ENCODE measurements at regions not wholly inside any gene's neighbourhood (a gene's known extent, or its start where the extent isn't known, plus 50 kb on each side); places are given as distances from the start of the nearest gene placed in this dataset.

GRCh38 chr5:34503379-34504253, 152.5 kb upstream of the RAI14 start:
- no peak for DNase-seq
- Mint-ChIP-seq H3K9me3 (no peaks in the 10 kb centered on the region), H3K4me1 (ENCODE audit: low read depth) (peaks cover 10% of the 10 kb centered on the region), H3K27me3 (ENCODE audit: low read depth) (peaks cover 70% of the 10 kb centered on the region), H3K4me3 (no peak overlapping the region), H3K36me3 (ENCODE audit: insufficient read depth in 2 of 2) (no peaks in the 10 kb centered on the region), H3K27ac (no peak overlapping the region)
- ATAC-seq (replicated peaks in 1 of 2) = no peak

GRCh38 chr5:34504967-34505366, 151.2 kb upstream of the RAI14 start:
- no peak overlapping the region for H3K27ac Mint-ChIP-seq
- H3K9me3 Mint-ChIP-seq = no peaks in the 10 kb centered on the region
- no peaks in the 10 kb centered on the region for H3K4me1 Mint-ChIP-seq (ENCODE audit: low read depth)
- H3K36me3 Mint-ChIP-seq (ENCODE audit: insufficient read depth in 2 of 2) = no peaks in the 10 kb centered on the region
- DNase-seq (no peak), ATAC-seq (replicated peaks in 1 of 2) (no peak)
- H3K27me3 Mint-ChIP-seq (ENCODE audit: low read depth) = peaks cover 82% of the 10 kb centered on the region
- H3K4me3 Mint-ChIP-seq = no peak overlapping the region

GRCh38 chr5:34505731-34506130, 150.4 kb upstream of the RAI14 start:
- DNase-seq (no peak), ATAC-seq (replicated peaks in 1 of 2) (no peak)
- H3K9me3 Mint-ChIP-seq = no peaks in the 10 kb centered on the region
- no peak overlapping the region for H3K27ac Mint-ChIP-seq
- H3K4me1 Mint-ChIP-seq (ENCODE audit: low read depth) = no peaks in the 10 kb centered on the region
- no peaks in the 10 kb centered on the region for H3K36me3 Mint-ChIP-seq (ENCODE audit: insufficient read depth in 2 of 2)
- no peak overlapping the region for H3K4me3 Mint-ChIP-seq
- peaks cover 78% of the 10 kb centered on the region for H3K27me3 Mint-ChIP-seq (ENCODE audit: low read depth)

DNA sequence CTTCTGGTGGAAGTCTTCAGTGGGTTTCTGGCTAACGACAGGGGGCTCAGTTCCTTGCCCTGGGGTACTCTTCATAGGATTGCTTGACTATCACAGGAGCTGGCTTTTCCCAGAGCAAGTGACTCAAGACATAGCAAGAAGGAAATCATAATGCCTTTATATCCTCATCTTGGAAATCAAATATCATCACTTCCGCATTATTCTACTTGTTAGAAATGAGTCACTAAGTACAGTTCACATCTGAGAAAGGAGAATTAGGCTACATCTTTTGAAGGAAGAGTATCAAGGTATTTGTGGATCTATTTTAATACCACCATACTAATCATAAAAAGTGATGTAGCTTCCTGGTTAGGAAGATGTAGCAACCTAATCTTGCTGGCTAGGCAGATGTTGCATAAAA, 148.2 kb upstream of the RAI14 start:
- ATAC-seq (replicated peaks in 1 of 2) = no peak
- H3K4me1 Mint-ChIP-seq (ENCODE audit: low read depth) = no peaks in the 10 kb centered on the region
- H3K4me3 Mint-ChIP-seq = no peak overlapping the region
- H3K36me3 Mint-ChIP-seq (ENCODE audit: insufficient read depth in 2 of 2) = no peaks in the 10 kb centered on the region
- H3K27me3 Mint-ChIP-seq (ENCODE audit: low read depth) = peaks cover 71% of the 10 kb centered on the region
- H3K27ac Mint-ChIP-seq = no peak overlapping the region
- no peaks in the 10 kb centered on the region for H3K9me3 Mint-ChIP-seq
- no peak for DNase-seq

DNA sequence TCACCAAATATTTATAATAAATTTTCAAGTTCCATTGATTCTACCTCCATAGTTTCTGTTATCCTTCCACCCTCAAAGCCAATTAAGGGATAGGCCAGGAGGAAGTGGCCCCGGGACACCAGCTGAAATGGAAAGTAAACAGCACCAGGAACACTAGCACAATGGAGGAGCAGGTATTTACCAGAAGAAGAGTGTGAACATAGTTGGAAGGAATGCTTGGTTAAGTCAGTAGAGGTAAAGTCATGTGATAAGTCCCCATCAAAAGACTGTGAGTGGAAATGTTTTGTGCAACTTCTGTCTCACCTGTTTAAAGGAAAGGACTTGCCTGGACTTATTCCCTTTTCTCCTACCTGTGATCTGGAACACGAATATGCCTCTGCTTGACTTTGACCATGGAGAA, 146.7 kb upstream of the RAI14 start:
- no peak overlapping the region for H3K27ac Mint-ChIP-seq
- no peak for DNase-seq
- no peaks in the 10 kb centered on the region for H3K9me3 Mint-ChIP-seq
- ATAC-seq (replicated peaks in 1 of 2) = no peak
- H3K4me1 Mint-ChIP-seq (ENCODE audit: low read depth) = no peaks in the 10 kb centered on the region
- H3K4me3 Mint-ChIP-seq = no peak overlapping the region
- H3K27me3 Mint-ChIP-seq (ENCODE audit: low read depth) = peaks cover 57% of the 10 kb centered on the region
- no peaks in the 10 kb centered on the region for H3K36me3 Mint-ChIP-seq (ENCODE audit: insufficient read depth in 2 of 2)

GRCh38 chr5:34510002-34510401, 146.1 kb upstream of the RAI14 start:
- Mint-ChIP-seq H3K27ac (no peak overlapping the region), H3K4me3 (no peak overlapping the region), H3K27me3 (ENCODE audit: low read depth) (peaks cover 52% of the 10 kb centered on the region), H3K4me1 (ENCODE audit: low read depth) (no peaks in the 10 kb centered on the region), H3K9me3 (no peaks in the 10 kb centered on the region), H3K36me3 (ENCODE audit: insufficient read depth in 2 of 2) (no peaks in the 10 kb centered on the region)
- no peak for ATAC-seq (replicated peaks in 1 of 2)
- no peak for DNase-seq

DNA sequence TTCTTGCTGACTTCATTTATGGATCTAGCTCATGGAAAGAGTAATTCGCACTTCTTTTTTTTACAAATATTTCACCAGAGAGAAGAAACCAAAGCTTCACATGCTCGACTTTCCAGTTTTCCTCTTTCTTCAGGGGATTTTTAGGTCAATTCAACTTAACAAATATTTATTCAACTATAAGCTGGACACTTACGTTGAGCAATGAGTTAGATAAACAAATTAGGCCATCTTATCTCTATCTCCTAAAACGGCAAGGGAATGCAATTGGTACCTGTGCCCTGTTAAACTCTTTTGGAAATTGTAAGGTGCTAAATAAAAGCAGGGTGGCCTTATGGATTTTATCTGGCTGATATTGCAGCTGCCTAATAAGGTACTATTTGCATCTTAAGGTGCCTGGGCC, 145.1 kb upstream of the RAI14 start:
- H3K4me1 Mint-ChIP-seq (ENCODE audit: low read depth) = no peaks in the 10 kb centered on the region

DNA sequence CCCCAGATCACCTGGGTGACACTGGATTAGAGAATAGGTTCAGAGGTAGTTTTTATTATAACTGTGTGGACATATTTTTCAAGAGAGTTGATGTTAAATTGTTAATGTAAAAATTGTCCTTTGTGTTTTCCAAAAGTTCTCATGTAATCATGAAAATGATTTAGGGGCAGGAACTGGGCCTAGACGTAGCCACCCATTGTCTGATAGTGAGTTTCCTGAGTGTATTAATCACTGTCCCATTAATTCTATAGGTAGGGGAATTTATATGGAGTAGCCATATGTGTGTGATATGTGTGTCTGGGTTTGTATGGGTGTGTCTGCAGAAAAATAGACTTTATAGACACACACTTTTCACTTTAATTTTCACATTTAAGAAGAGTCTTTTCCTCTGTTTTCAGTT, 144.6 kb upstream of the RAI14 start:
- no peaks in the 10 kb centered on the region for H3K9me3 Mint-ChIP-seq
- DNase-seq (no peak), ATAC-seq (replicated peaks in 1 of 2) (no peak)
- no peaks in the 10 kb centered on the region for H3K4me1 Mint-ChIP-seq (ENCODE audit: low read depth)
- H3K36me3 Mint-ChIP-seq (ENCODE audit: insufficient read depth in 2 of 2) = no peaks in the 10 kb centered on the region
- H3K27ac Mint-ChIP-seq = no peak overlapping the region
- no peak overlapping the region for H3K4me3 Mint-ChIP-seq
- peaks cover 37% of the 10 kb centered on the region for H3K27me3 Mint-ChIP-seq (ENCODE audit: low read depth)

More for the DNA sequence above, 145.1 kb upstream of the RAI14 start:
- DNase-seq = no peak
- Mint-ChIP-seq H3K9me3 (no peaks in the 10 kb centered on the region), H3K4me3 (no peak overlapping the region), H3K27me3 (ENCODE audit: low read depth) (peaks cover 41% of the 10 kb centered on the region), H3K27ac (no peak overlapping the region), H3K36me3 (ENCODE audit: insufficient read depth in 2 of 2) (no peaks in the 10 kb centered on the region)
- no peak for ATAC-seq (replicated peaks in 1 of 2)

DNA sequence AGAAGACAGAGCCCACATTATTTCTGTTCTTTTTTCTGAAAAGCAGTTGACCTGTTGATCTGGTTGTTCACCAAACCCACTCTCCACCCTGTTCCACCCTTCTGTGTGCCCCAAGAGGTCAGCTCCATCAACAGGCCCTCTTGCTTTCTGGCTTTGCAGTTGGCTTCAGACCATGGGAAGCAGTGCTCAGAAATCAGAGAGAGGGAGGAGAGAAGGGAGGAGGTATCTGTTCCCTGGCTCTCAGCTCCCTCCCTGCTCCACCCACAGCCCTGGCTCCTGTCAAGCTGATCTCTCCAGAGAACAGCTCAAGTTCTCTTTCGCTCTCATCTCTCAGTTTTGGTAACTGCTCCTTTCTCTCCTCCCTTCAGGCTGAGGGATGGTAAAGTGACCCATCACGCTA, 144.2 kb upstream of the RAI14 start:
- ATAC-seq (replicated peaks in 1 of 2) (no peak), DNase-seq (no peak)
- no peak overlapping the region for H3K4me3 Mint-ChIP-seq
- peaks cover 39% of the 10 kb centered on the region for H3K27me3 Mint-ChIP-seq (ENCODE audit: low read depth)
- no peaks in the 10 kb centered on the region for H3K4me1 Mint-ChIP-seq (ENCODE audit: low read depth)
- no peaks in the 10 kb centered on the region for H3K36me3 Mint-ChIP-seq (ENCODE audit: insufficient read depth in 2 of 2)
- no peaks in the 10 kb centered on the region for H3K9me3 Mint-ChIP-seq
- H3K27ac Mint-ChIP-seq = no peak overlapping the region

GRCh38 chr5:34516166-34516565, 140.0 kb upstream of the RAI14 start:
- H3K9me3 Mint-ChIP-seq = no peaks in the 10 kb centered on the region
- no peak for ATAC-seq (replicated peaks in 1 of 2)
- peaks cover 31% of the 10 kb centered on the region for H3K27me3 Mint-ChIP-seq (ENCODE audit: low read depth)
- peaks cover 5% of the 10 kb centered on the region for H3K4me1 Mint-ChIP-seq (ENCODE audit: low read depth)
- H3K27ac Mint-ChIP-seq = no peak overlapping the region
- no peak for DNase-seq
- H3K4me3 Mint-ChIP-seq = no peak overlapping the region
- no peaks in the 10 kb centered on the region for H3K36me3 Mint-ChIP-seq (ENCODE audit: insufficient read depth in 2 of 2)

GRCh38 chr5:34516686-34517085, 139.4 kb upstream of the RAI14 start:
- no peak for ATAC-seq (replicated peaks in 1 of 2)
- H3K27me3 Mint-ChIP-seq (ENCODE audit: low read depth) = peaks cover 31% of the 10 kb centered on the region

DNA sequence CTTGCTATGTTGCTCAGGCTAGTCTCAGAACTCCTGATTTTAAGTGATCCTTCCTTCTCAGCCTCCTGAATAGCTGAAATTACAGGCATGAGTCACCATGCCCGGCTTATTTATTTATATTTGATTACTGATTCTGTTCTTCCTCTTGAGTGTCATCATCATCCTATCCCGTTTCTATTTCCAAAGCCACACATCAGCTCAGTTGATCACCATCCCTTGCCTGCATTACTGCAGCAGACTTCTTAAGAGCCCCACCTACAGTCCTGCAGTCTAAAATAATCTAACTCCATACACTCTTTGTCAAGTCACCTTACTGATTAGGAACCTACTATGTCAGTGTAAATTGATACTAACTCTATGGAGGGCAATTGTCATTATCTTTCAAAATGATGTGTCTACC, 138.9 kb upstream of the RAI14 start:
- no peaks in the 10 kb centered on the region for H3K9me3 Mint-ChIP-seq
- H3K27ac Mint-ChIP-seq = no peak overlapping the region
- peak; percentile 43 to 57 for ATAC-seq (replicated peaks in 1 of 2)
- H3K4me1 Mint-ChIP-seq (ENCODE audit: low read depth) = peaks cover 5% of the 10 kb centered on the region
- H3K4me3 Mint-ChIP-seq = no peak overlapping the region
- no peaks in the 10 kb centered on the region for H3K36me3 Mint-ChIP-seq (ENCODE audit: insufficient read depth in 2 of 2)
- H3K27me3 Mint-ChIP-seq (ENCODE audit: low read depth) = peaks cover 27% of the 10 kb centered on the region
- no peak for DNase-seq

More at GRCh38 chr5:34516686-34517085, 139.4 kb upstream of the RAI14 start:
- DNase-seq = no peak
- H3K27ac Mint-ChIP-seq = no peak overlapping the region
- no peaks in the 10 kb centered on the region for H3K9me3 Mint-ChIP-seq
- H3K4me1 Mint-ChIP-seq (ENCODE audit: low read depth) = peaks cover 5% of the 10 kb centered on the region
- H3K4me3 Mint-ChIP-seq = no peak overlapping the region
- no peaks in the 10 kb centered on the region for H3K36me3 Mint-ChIP-seq (ENCODE audit: insufficient read depth in 2 of 2)

DNA sequence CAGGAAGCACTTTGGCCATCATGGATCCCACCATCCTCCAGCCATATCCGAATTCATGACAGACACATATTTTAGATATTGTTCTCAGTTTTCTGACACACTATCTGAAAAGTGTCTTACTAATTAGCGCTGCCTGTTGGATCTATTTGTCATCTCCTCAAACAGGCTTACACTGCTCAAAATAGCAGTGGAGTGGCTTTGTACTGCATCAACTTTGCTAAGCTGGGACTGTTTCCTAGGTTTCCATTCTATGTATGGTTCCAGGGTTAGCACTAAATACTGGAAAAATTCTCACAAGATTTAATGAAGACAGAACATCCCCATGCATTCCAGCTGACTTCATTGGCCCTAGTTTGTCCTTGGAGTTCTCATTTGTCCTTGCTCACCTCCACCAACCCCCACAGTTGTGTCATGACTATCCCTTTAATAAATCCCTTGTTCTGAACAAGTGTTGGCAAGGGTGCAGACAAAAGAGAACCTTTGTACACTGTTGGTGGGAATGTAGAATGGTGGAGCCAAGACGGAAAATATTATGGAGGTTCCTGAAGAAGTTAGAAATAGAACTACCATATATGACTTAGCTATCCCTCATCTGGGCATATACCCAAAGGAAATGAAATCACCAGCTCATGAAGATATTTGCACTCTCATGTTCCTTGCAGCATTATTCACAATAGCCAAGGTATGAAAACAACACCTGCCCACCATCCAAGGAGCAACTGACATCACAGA, 136.5 kb upstream of the RAI14 start:
- no peak for ATAC-seq (replicated peaks in 1 of 2)
- H3K9me3 Mint-ChIP-seq = no peaks in the 10 kb centered on the region

More for the DNA sequence above, 136.5 kb upstream of the RAI14 start:
- H3K27ac Mint-ChIP-seq = no peak overlapping the region
- no peak for DNase-seq
- no peaks in the 10 kb centered on the region for H3K36me3 Mint-ChIP-seq (ENCODE audit: insufficient read depth in 2 of 2)
- H3K4me1 Mint-ChIP-seq (ENCODE audit: low read depth) = peaks cover 12% of the 10 kb centered on the region
- H3K4me3 Mint-ChIP-seq = no peak overlapping the region
- H3K27me3 Mint-ChIP-seq (ENCODE audit: low read depth) = peaks cover 25% of the 10 kb centered on the region
